ENCODE measurements at regions not wholly inside any gene's neighbourhood (a gene's known extent, or its start where the extent isn't known, plus 50 kb on each side); places are given as distances from the start of the nearest gene placed in this dataset.

DNA sequence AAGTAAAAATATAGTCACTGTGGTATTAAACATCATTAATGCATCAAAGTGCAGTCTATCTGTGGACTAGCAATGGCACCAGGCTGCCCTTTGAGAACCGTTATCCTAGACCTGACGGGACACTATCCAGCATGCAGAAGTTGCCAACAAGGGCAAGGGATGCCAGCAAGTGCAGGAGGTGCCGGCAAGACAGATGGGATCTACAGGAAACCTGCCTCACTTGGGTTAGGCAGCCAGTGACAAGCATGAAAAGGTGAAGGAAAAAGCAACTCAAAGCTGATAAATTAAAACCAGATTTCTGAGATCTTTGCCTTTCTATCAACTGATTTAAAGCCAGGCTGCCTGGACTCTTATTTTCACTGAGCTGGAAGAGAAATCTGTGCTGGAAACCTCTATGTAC is 315.2 kb upstream of the PDE4D start:
- TF ChIP-seq, protein P1, sequence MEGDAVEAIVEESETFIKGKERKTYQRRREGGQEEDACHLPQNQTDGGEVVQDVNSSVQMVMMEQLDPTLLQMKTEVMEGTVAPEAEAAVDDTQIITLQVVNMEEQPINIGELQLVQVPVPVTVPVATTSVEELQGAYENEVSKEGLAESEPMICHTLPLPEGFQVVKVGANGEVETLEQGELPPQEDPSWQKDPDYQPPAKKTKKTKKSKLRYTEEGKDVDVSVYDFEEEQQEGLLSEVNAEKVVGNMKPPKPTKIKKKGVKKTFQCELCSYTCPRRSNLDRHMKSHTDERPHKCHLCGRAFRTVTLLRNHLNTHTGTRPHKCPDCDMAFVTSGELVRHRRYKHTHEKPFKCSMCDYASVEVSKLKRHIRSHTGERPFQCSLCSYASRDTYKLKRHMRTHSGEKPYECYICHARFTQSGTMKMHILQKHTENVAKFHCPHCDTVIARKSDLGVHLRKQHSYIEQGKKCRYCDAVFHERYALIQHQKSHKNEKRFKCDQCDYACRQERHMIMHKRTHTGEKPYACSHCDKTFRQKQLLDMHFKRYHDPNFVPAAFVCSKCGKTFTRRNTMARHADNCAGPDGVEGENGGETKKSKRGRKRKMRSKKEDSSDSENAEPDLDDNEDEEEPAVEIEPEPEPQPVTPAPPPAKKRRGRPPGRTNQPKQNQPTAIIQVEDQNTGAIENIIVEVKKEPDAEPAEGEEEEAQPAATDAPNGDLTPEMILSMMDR (IDR thresholded peaks at IDR 0.05), result no peak
- TF ChIP-seq POLR2A (IDR thresholded peaks at IDR 0.05), result no peak
